ENCODE measurements at regions not wholly inside any gene's neighbourhood (a gene's known extent, or its start where the extent isn't known, plus 50 kb on each side); places are given as distances from the start of the nearest gene placed in this dataset.

GRCh38 chr9:75612754-75613153, 277.7 kb upstream of the PCSK5 start:
- DNase-seq (ENCODE audit: low read depth in 2 of 2): no peak

GRCh38 chr9:75615284-75615683, 275.2 kb upstream of the PCSK5 start:
- DNase-seq (ENCODE audit: low read depth in 2 of 2): no peak

DNA sequence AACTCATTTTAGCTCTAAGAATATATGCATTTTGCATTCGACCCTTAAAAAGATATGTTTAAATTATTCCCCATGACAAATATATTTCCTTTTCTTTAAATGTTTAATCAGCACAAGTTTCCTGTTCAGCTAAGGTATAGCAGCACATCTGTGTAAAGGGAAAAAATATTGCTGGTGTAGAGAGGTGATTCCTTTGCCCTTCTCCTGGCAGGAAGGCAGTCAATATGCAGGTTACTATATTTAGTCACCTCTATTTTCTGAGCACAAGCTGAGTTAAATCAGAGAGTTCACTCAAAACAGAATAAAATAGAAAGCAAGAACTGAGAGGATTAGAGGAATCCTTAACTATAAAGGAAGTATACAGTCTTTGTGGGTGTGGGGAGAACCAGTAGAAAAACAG, 274.4 kb upstream of the PCSK5 start:
- no peak for DNase-seq (ENCODE audit: low read depth in 2 of 2)

DNA sequence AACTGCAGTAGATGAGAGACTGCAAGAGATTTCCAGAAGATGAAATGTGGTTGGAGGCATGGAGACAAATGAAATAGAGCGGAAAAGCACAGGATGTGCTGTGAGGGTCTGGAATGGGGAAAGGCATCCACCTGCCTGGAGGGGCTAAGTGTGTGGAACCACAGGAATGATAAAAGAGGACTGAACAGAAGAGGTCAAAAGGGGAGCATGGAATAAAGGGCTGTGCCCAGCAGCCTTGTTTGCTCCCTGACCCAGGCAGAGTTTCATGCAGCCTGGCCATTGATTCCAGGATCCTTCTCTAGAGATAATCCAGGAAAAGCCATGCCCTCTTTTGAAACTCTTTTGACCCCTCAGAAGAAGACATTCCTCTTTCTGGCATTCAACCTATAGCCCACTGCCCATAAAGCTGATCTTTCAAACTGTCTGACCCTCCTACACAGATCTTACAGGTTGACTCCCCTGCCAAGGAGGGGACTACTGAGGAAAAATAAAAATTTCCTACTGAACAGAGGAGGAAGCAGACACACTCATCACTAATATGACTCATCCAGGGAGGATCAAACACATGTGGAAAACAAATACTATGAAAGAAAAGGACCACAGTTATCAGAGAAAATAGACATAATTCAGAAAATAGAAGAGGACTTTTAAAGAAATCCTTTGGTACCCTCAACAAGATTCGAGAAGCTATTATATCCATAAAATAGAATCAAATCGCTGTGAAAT, 273.5 kb upstream of the PCSK5 start:
- DNase-seq (ENCODE audit: low read depth in 2 of 2): no peak

DNA sequence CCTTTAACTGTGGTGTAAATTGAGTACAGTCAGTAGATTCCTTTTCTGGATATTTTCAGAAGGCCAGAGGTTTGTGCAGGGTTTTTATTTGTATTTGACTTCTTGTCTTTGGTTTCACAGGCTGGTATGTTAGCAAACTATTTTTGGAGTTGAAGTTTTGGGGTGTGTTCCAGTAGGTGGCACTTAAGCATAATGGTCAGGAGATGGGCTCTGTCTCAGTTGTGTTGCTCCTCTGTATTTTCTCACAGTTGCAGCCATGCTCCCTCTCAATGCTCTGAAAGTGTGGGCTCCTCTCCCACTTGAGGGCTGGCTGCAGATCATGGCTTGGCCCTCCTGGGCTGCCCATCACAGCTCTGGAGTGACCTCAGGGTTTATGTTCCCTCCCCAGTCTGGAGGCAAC, 267.0 kb upstream of the PCSK5 start:
- no peak for DNase-seq (ENCODE audit: low read depth in 2 of 2)

GRCh38 chr9:75624998-75625397, 265.5 kb upstream of the PCSK5 start:
- DNase-seq (ENCODE audit: low read depth in 2 of 2): no peak

GRCh38 chr9:75626860-75627259, 263.6 kb upstream of the PCSK5 start:
- no peak for DNase-seq (ENCODE audit: low read depth in 2 of 2)

GRCh38 chr9:75628952-75629351, 261.5 kb upstream of the PCSK5 start:
- DNase-seq (ENCODE audit: low read depth in 2 of 2): no peak

DNA sequence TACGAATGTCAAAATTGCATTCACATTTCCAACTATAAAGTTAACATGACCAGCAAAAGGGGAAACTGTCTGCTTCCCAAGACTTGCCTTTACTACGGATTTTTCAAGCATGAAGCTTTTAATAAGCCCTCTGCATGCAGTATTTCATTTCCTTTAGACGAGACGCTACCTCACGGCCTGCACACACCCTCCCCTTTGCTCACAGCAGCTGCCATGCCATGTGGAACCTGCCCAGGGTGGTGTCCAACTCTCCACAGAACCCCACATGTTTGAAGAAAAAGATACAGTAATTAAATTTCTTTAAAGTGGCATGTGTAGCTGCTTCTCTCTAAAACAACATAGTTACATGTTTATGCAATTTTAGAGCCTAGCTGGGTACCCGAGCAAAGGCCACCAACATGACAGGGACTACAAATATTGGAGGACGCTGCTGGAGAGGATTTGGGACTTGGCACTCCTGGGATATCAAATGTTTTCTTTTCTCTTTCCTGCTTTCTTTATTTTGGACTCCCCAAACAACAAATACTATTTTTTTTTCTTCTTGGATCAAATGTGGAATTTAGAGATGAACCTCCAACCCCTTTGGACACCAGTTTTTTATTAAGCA, 256.9 kb upstream of the PCSK5 start:
- no peak for DNase-seq (ENCODE audit: low read depth in 2 of 2)

- DNase-seq (ENCODE audit: low read depth in 2 of 2): no peak
Observed at GRCh38 chr9:75636427-75637045, 253.9 kb upstream of the PCSK5 start.

GRCh38 chr9:75639971-75640610, 250.4 kb upstream of the PCSK5 start:
- DNase-seq (ENCODE audit: low read depth in 2 of 2): no peak

DNA sequence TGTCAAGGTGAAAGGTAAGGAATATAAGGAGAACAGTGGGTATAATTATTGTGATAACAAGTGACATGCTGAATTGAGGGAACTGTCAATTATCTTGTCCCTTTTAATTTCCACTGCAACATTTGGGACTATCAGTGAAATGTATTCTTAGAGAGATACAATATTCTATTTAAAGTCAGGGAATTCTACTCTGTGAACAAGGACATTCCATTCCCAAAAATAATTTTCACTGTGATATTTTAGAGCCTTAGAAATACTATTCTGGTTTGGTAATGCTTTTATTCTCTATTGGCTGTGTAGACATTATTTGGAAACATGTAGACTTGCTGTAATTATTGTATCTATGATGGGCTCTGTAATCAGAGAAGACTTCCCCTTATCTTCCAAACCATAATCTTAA, 248.0 kb upstream of the PCSK5 start:
- no peak for DNase-seq (ENCODE audit: low read depth in 2 of 2)

DNA sequence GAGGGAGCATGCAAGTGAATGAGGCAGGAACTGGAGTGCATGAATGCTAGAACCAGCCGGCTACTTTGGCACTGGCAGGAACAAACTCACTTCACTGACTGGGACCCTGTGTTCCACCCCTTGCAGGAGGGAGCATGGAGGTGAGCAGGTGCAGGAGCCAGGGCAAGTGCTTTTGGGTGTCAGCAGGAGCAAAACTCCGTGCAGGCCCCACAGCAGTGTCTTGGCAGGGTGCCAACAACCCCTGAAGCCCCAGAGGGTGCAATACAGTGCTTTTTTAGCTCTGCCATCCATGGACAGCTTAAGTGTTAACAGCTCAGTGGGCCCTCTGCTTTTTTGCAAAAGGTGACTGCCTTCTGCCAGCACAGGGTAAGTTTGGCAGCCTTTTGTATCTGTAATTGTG, 245.8 kb upstream of the PCSK5 start:
- no peak for DNase-seq (ENCODE audit: low read depth in 2 of 2)

DNA sequence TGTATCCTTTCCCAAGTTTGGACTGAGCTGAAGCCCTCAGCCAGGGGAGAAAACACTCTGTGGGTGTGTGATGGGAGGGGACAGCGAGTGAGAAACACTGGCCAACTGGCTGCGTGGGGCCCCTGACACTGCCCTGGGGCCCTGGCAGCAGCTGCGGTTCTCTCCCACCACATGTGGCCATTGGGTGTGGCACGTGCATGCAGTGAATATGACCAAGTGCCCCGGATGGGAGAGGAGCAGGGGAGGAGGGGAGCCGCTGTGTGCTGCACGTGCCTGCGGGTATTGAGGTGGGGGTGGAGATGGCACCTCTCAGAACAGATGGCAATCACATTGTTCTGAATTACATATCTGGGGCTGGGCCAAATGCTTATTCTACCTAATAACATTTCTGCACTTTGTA, 242.4 kb upstream of the PCSK5 start:
- DNase-seq (ENCODE audit: low read depth in 2 of 2): no peak

DNA sequence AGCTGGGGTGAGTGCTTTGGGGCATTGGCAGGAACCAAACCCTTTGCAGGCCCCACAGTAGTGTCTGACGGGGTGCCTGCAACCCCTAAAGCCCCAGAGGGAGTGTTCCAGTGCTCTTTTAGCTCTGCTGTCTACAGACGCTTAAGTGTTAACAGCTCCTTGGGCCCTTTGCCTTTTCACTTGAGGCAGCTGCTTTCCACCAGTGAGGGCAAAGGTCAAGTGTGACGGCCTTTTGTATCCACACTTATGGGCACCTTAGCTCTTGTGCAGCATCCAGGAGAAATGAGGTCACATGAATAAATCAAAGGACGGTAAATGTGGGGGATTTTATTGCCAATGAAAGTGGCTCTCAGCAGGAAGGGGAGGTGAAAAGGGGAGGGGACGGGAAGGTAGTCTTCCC, 241.4 kb upstream of the PCSK5 start:
- DNase-seq (ENCODE audit: low read depth in 2 of 2): no peak

DNA sequence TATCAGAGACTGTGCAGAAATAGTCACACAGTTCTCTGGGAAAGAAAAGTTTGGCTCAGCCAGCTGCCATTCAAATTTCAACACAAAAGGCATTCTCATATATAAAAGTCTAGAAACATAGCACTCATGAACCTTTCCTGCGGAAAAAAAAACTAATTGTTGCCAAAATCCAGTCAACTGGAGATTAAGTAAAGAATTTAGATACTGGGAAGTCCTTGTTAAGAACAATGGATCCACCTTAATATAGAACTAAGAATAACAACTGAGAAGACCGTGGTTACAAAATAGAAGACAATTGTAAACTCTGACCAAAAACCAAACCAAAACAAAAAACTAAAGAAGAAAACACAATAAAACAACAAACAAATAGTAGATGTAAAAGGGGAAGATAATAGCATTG, 238.8 kb upstream of the PCSK5 start:
- DNase-seq (ENCODE audit: low read depth in 2 of 2): no peak

- no peak for DNase-seq (ENCODE audit: low read depth in 2 of 2)
Observed at GRCh38 chr9:75653335-75653734, 237.1 kb upstream of the PCSK5 start.

DNA sequence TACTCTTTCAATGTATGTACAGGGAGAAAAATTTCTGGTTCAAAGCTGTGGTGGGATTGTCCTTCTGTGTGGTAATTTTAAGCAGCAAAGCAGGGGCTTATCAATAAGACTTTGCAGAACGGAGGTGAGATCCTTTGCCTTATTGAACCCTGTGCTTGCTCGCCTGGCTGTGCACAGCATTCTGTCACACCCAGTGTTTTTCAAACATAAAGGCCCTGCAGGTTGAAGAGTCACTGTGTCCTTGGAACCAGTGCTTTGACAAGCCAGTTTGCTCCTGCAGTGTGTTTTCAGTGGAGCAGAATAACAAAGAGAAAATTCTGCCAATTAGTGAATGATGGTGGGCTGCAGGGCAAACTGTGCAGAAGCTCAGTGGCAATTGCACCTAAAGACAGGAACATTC, 236.7 kb upstream of the PCSK5 start:
- no peak for DNase-seq (ENCODE audit: low read depth in 2 of 2)

- DNase-seq (ENCODE audit: low read depth in 2 of 2): no peak
Observed at GRCh38 chr9:75657015-75657414, 233.5 kb upstream of the PCSK5 start.

DNA sequence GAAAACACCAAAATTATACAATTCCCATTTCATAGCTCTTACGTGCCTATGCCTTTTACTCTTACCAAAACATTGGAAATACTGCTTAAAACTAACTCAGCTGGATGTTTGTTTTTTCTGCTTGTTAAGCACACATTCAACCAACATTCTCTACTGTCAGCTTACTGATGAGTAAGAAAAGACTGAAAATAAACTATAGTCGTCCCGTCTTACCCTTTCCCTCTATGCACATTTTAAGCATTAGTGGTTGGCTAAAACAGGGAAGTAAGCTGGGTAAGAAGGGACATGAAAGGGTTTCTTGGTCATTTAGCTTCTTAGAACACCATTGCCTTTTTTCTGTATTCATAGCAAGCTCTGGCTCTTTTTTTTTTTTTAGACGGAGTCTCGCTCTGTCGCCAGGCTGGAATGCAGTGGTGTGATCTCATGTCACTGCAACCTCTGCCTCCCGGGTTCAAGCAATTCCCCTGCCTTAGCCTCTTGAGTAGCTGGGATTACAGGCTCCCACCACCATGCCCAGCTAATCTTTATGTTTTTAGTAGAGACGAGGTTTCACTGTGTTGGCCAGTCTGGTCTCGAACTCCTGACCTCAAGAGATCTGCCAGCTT, 232.1 kb upstream of the PCSK5 start:
- no peak for DNase-seq (ENCODE audit: low read depth in 2 of 2)

DNA sequence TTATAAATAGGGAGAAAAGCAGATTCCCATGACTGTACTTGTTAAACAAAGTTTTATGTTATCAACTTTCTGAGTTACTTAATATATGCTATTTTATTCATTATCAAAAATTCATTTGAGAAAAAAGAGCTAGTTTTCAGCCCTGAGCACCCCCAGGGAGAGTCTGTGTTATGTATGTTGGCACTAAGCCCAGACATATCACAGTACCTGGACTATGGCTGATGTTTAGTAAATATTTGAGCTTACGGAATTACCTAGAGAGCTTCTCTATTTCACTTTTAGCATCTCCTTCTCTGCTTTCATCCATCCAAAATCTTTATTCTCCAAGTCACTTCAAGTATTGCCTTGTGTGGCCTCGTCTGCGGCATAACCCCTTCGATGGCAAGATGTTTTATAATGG, 225.9 kb upstream of the PCSK5 start:
- no peak for DNase-seq (ENCODE audit: low read depth in 2 of 2)

- DNase-seq (ENCODE audit: low read depth in 2 of 2): no peak
Observed at GRCh38 chr9:75666856-75667554, 223.5 kb upstream of the PCSK5 start.

Measured in stimulated activated CD8-positive, alpha-beta memory T cell treated with anti-CD3 and anti-CD28 coated beads, Interleukin-7, amount 100 ng/mL, for 4 hours (primary cell).